GM18505 (cell line): ENCODE measurements at regions not wholly inside any gene's neighbourhood (a gene's known extent, or its start where the extent isn't known, plus 50 kb on each side); places are given as distances from the start of the nearest gene placed in this dataset.

ENCODE experiments used
- ATAC-seq: cut with Tn5 transposase; IDR thresholded peaks from one replicate; pipeline ENCODE4 v1.9.1; 2021; ENCODE audit not compliant: unreplicated experiment
- POLR2A ChIP-seq: IDR thresholded peaks from 4 replicates; pipeline ENCODE4 v1.6.1; 2011; ENCODE audit warnings: borderline replicate concordance; ENCODE audit not compliant: insufficient read depth, insufficient read length; ENCODE audit errors: extremely low read depth

DNA sequence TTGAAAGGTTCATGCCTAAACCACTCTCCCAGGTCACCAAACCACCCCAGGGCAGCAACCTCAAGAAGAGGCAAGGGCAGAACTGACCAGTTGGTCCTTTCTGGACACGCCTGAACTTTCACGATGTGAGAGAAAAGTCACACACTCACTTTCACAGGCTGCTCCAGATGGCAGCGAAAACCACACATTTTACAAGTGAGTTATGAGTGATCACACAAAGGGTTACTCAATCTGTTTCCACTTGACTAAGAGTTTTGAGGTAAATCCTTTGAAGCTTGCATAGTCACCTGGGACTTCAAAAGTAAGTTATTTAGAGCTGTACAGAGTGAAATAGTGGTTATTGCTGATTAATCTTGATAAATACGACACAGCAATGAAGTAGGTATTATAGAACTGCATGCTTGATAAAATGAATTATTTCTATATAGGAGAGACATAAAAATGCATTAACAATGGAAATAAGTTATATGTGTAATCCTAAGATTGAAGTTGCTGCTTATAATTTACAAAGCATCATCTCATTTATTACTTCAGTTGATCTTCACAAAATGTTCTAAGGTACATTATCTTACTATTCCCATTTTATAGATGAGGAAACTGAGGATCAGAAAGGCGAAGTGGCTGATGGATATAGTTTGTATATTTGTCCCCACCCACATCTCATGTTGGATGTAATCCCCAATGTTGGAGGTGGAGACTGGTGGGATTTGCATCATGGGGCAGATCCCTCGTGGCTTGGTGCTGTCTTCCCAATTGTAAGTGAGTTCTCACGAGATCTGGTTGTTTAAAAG, 103.0 kb upstream of the KLF3 start:
- peak; percentile 85 for ATAC-seq
- no peak for TF ChIP-seq POLR2A

DNA sequence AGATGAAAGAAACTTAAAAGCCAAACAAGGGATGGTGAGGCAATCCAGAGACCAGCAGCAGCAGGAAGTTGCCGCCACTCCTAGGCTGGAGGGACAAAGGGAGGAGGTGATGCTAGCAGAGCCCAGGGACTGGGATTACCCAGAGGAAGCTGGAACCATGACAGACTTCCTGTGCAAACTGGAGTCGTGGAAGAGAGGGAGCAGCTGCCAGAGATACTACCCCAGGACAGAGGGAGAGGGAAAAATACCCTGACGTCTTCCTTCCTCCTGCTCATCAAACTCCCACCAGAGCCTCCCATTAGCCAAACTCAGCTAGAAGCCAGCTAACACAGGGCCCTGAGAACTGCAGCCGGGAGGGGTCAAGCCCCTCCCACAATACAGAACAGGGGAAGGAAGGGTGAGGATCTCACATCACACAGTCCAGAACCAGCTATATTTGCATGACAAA, 101.2 kb upstream of the KLF3 start:
- no peak for ATAC-seq
- TF ChIP-seq POLR2A: no peak

DNA sequence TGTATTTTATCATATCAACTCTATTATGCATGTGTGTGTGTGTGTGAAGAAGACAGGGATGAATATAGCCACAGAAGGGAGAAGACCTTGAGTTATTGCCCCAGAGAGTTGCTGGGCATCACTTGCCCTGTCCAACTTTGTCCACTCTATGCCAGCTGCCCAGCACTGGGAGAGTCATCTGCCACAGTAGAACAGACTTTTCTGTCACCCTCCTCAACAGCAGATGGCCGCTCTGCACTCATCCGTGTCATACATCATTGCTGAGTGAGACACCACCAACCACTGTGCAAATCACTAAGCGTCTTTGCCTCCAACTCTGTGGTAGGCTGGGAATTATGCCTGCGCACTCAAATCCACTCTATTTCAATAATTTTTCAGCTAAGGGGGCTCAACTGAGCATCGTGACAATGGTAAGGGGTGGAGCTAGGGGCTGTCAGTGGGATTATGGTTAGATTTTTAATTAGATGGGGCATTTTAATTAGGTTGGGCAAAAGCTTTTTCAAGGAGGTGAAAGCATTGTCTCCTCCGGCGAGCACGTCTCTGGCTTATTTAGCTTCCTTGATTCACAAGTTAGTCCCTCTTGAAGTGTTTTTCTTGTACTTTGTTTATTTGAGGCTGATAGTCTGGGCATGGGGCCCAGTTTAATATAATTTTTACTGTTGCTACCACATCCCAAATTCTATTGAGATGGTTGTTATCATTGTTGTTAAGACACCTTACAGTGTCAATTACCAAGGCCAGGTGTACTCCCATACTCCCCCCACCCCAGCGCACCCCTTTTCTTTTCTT, 100.1 kb upstream of the KLF3 start:
- ATAC-seq: no peak
- no peak for TF ChIP-seq POLR2A

DNA sequence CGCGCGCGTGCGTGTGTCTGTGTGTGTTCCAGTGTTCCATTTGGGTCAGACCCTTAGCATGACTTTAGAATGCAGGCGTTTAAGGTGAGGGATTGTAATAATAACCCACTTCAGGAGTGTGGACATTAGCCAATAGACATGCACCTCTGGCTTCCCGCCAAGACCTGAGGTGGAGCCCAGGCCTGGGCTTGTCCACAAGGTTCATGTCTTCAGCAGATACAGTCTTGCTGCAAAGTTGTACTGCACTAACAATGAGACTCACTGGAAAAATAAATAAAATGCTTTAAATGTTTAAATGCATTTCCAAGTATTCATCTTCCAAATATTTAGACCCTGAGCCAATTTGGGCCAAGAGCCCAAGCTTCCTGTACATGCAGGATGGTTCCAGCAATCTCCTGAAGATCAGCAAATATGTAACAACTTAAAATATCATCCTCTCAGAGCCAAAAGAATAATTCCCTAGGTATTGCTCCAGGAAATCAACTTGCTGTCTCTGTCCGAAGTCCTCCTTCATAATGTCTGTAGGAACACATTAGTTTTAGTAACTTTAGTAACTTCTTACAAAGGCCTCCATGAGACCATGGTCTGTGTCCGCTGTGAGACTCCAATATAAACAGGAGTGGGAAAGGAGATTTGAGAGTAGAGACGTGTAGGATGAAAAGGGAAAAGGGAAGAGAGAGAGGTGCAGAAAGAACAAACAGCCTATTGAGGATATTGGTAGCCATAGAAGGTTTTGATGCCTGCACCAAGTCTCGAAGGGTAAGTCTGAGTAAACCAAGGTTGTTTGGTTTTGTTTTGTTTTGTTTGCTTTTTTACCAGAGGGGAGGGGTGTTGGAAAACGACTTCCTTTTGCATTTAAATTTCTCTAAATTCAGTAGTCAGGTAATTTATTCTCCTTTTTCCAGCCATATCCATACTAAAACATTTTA, 98.5 kb upstream of the KLF3 start:
- TF ChIP-seq POLR2A: no peak
- no peak for ATAC-seq

DNA sequence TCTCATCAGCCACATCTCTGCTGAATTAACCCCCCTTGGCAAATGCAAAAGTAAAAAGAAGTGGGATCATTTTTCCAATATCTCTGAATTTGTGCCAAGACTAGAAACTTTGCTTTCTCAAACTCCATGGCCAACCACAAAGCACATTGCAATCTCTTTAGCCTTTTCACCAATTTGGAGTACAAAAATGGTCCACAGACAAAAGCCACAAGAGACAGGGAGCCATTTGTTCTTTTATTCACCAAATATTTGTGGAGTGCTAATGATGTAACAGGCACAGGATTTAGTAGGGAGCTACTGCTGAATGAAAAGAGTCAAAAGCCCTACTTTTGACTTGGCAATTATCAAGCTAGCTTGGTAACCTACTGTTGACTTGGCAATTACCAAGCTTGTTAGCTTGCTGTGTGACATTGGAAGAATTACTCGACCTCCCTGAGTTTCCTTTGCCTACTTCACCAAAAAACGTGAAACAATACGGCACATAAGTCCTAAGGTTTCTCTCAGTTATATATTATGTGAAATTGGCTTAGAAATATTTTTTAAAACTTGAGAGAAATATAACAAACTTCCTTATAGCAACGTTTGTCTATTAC, 97.1 kb upstream of the KLF3 start:
- TF ChIP-seq POLR2A: no peak
- no peak for ATAC-seq

DNA sequence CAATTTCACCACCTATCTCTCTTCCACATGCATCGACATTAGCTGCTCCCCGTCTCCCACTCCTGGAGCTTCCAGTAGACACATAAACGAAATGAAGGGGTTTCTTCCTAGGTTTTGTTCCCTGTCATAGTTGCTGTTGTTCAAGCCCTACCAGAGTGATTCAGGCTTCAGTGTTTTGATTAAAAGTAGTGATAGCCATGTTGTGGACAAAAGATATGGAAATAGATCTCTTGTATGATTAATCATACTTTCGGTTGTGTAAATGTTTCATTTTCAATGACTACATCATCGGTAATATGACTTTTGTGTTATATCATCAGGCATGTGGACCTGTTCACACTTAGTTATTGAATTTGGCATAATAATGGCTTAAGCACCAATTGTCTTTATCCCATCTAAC, 96.5 kb upstream of the KLF3 start:
- no peak for TF ChIP-seq POLR2A
- ATAC-seq: no peak

DNA sequence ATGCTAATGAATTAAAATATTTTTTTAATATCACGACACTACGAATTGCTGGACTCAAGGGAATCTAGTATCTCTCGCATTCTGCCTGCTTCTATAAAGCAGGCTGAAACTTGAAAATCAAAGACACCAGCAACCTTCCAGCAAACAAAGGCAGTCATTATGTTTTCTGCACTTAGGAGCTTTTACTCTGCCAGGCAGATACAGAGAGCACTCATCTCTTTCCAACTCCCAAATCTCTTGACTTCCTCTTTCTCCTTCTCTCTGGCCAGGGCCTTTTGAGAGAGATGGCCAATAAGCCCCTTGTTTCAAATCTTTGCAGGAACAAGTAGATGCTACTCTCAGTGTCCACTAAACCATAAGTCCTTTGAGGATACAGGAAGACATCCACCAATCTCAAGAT, 95.2 kb upstream of the KLF3 start:
- no peak for TF ChIP-seq POLR2A
- no peak for ATAC-seq

DNA sequence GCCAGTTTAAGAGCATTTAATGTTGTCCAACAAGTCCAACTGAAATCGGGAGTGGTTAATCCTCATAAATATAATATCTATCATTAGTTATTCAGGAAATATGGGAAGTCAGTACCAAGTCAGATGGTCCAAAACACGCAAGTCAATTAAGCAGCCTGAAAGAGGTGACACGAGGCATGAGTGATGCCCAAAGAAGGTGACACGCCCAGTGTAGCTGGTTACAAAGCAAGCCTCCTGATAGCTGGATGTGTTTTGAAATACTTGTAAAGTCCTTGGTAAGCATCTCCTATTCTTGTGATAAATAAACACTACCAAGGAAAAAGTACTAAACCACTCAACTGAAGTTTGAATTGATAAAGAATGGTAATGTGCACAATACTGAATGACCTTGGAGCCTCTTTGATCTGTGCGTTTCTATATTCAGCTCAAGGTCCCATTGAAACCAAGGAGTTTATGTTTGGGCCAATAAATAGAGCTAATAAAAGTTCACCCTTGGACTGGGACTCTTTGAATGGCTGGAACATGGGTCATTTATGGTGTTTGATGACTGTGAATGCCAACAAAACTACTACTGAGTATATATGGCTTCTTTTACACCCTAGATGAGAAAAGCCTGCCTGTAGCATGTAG, 93.2 kb upstream of the KLF3 start:
- TF ChIP-seq POLR2A: no peak
- no peak for ATAC-seq

DNA sequence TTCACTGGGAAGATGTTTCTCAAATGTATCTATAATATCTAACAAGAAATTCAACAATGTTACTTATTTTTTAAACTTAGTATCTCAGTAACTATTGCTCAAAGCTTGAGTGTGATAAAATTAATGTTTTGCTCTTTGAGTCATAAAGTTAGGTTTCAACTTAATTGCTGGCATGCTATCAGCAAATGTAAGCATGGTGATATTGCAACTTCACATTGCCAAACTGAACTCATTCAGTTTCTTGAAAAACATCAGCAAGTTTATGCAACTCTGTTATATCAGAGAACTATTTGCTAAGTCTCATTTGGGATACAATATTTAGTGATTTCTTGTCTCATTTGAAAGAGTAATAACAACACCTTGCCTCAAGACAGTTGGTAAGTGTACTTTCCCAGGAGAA, 91.2 kb upstream of the KLF3 start:
- TF ChIP-seq POLR2A: no peak
- no peak for ATAC-seq

DNA sequence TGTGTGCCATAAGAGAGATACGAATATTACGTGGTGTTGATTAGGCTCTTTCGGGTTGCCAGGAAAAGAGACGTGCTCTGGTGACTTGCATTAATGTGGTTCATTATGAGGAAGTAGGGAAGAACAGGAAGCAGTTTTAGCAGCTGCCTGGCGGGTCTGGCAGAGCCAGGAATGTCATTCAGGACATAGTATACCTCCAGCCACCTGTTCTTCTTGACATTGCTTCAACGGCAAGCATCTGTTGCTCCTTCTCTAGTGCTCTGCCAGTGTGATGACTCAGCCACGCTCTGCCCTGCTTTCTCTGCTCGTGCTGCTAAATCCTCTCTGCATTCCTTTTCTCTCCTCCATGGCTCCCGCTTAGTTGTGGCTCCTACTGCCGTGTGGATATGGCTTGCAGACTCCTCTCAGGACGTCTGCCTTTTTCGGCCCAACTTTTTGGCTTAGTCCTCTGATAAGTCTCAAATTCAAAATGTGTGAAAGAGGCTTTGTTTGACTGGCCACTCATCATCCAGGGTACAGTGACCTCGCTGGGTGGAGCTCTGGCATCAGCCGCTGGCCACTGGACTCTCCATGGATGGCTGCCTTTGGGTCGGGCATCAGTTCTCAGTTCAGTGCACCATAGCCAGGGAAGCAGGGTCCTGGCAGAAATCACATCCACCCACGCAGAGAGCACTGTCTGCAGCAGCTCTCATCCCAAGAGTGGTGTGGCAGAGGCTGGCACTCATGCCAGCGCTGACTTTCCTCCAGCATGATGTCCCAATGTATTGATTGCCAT, 89.3 kb upstream of the KLF3 start:
- no peak for ATAC-seq
- TF ChIP-seq POLR2A: no peak

DNA sequence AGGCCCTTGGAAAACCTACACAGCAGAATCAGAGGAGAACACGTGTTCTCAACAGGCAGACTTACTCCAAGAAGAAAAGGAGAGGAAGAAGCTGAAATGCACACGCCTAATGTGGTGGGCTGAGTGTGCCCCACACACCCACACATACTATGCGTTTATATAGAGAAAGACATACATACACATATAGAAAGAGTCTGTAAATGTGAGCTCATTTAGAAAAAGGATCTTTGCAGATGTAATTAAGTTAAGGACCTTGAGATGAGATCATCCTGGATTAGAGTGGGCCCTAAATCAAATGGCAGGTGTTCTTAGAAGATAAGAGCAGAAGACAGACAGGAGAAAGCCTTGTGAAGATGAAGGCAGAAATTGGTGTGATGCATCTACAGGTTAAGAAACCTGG, 87.2 kb upstream of the KLF3 start:
- TF ChIP-seq POLR2A: no peak
- ATAC-seq: no peak

DNA sequence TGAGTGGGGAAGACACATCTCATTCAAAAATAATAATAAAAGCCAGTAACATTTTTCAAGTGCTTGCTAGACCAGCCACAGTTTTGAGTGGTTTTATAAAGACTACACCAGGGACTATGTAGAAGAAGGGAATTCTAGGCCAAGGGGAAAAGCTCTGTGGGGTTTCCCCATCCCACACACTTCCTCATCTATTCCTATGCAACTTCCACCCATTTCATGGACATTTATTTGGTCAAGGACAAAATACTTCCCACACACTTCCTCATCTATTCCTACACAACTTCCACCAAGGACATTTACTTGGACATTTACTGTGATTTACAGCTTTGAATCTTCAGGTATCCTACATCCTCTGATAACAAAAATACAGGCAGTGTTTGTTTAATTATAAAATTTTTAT, 86.5 kb upstream of the KLF3 start:
- ATAC-seq: no peak
- TF ChIP-seq POLR2A: no peak
